H1 (cell line): ENCODE measurements at regions not wholly inside any gene's neighbourhood (a gene's known extent, or its start where the extent isn't known, plus 50 kb on each side); places are given as distances from the start of the nearest gene placed in this dataset. TPM values are rescaled to one million over a fixed set of nuclear protein-coding genes. Genes with fewer than 3 reads are reported as not detected.

Experiments used
- small RNA-seq: library from polyadenylated mRNA; stranded (forward); fragments of <200 nt; extraction: miRNeasy Mini kit (QIAGEN cat#:217004); gene quantifications from one replicate; pipeline ENCODE3, GENCODE V24; 2013; ENCODE audit not compliant: insufficient read depth

Small RNAs in the stretch of these regions (small RNA-seq; reads per million reads assigned to genes)
- not detected for gene RNA5SP331
